ENCODE measurements at regions not wholly inside any gene's neighbourhood (a gene's known extent, or its start where the extent isn't known, plus 50 kb on each side); places are given as distances from the start of the nearest gene placed in this dataset.

- no peak overlapping the region for H3K27ac ChIP-seq (ENCODE audit: low read depth, low read length)
- no peaks in the 10 kb centered on the region for H3K27me3 ChIP-seq (ENCODE audit: control insufficient read depth, insufficient read depth, low read length, poor library complexity, severe bottlenecking)
- H3K9me3 ChIP-seq (ENCODE audit: control insufficient read depth, low read length) = peaks cover 37% of the 10 kb centered on the region
- H3K9ac ChIP-seq (ENCODE audit: extremely low read depth, low read length, poor library complexity, severe bottlenecking) = no peak overlapping the region
- H3K4me1 ChIP-seq (ENCODE audit: control insufficient read depth, insufficient read depth, low read length) = no peaks in the 10 kb centered on the region
- H3K36me3 ChIP-seq (ENCODE audit: control insufficient read depth, insufficient read depth, low read length) = no peaks in the 10 kb centered on the region
- Mint-ChIP-seq H3K9me3 (peaks cover 32% of the 10 kb centered on the region), H3K27me3 (ENCODE audit: insufficient read depth) (no peaks in the 10 kb centered on the region), H3K36me3 (ENCODE audit: low read depth) (peaks cover 12% of the 10 kb centered on the region), H3K4me3 (no peak overlapping the region), H3K27ac (no peak overlapping the region), H3K4me1 (peaks cover 2% of the 10 kb centered on the region)
- TF ChIP-seq, protein P1, sequence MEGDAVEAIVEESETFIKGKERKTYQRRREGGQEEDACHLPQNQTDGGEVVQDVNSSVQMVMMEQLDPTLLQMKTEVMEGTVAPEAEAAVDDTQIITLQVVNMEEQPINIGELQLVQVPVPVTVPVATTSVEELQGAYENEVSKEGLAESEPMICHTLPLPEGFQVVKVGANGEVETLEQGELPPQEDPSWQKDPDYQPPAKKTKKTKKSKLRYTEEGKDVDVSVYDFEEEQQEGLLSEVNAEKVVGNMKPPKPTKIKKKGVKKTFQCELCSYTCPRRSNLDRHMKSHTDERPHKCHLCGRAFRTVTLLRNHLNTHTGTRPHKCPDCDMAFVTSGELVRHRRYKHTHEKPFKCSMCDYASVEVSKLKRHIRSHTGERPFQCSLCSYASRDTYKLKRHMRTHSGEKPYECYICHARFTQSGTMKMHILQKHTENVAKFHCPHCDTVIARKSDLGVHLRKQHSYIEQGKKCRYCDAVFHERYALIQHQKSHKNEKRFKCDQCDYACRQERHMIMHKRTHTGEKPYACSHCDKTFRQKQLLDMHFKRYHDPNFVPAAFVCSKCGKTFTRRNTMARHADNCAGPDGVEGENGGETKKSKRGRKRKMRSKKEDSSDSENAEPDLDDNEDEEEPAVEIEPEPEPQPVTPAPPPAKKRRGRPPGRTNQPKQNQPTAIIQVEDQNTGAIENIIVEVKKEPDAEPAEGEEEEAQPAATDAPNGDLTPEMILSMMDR (conservative IDR thresholded peaks at IDR 0.05) = no peak
- peak overlapping the region; percentile 61 for H3K4me3 ChIP-seq (ENCODE audit: low read length)
- DNase-seq = no peak
- 78 to 89% methylated on average over 1 to 3 of the region's 3 CpGs for WGBS, 2 experiments (ENCODE audit: insufficient coverage in 1 of 2, insufficient read length in 1 of 2)
Observed at GRCh38 chr5:103721183-103721582, 158.6 kb upstream of the NUDT12 start.

DNA sequence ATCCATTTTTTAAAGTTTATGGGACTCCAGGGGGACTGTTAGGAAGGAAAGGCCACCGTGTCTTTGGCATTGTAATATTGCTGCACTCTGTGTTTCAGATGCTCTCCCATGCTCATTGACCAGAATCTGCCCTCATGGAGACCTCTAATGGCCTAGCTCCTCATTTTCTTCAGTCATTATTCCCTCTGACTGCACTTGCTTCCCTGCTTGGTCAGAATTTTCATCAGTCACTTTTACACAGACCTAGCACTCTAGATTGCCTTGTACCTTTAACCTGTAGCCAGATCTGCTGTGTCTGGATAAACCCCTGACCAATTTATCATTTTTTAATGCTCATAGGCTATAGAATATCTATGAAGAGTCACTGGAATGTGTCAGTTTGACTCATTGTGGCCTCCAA, 155.5 kb upstream of the NUDT12 start:
- H3K27ac ChIP-seq (ENCODE audit: low read depth, low read length) = no peak overlapping the region
- DNase-seq = no peak
- no peak overlapping the region for H3K27ac Mint-ChIP-seq
- H3K4me1 ChIP-seq (ENCODE audit: control insufficient read depth, insufficient read depth, low read length) = no peaks in the 10 kb centered on the region
- H3K9me3 ChIP-seq (ENCODE audit: control insufficient read depth, low read length) = peaks cover 37% of the 10 kb centered on the region
- no peaks in the 10 kb centered on the region for H3K27me3 ChIP-seq (ENCODE audit: control insufficient read depth, insufficient read depth, low read length, poor library complexity, severe bottlenecking)
- peaks cover 32% of the 10 kb centered on the region for H3K9me3 Mint-ChIP-seq
- H3K36me3 ChIP-seq (ENCODE audit: control insufficient read depth, insufficient read depth, low read length) = no peaks in the 10 kb centered on the region
- no peak overlapping the region for H3K9ac ChIP-seq (ENCODE audit: extremely low read depth, low read length, poor library complexity, severe bottlenecking)
- 67 to 96% methylated on average over 1 of the region's 1 CpG for WGBS, 2 experiments (ENCODE audit: insufficient coverage in 1 of 2, insufficient read length in 1 of 2)
- peaks cover 12% of the 10 kb centered on the region for H3K36me3 Mint-ChIP-seq (ENCODE audit: low read depth)
- TF ChIP-seq, protein P1 (conservative IDR thresholded peaks at IDR 0.05) = no peak
- no peaks in the 10 kb centered on the region for H3K27me3 Mint-ChIP-seq (ENCODE audit: insufficient read depth)
- peaks cover 3% of the 10 kb centered on the region for H3K4me1 Mint-ChIP-seq
- H3K4me3 ChIP-seq (ENCODE audit: low read length) = no peak overlapping the region
- no peak overlapping the region for H3K4me3 Mint-ChIP-seq

DNA sequence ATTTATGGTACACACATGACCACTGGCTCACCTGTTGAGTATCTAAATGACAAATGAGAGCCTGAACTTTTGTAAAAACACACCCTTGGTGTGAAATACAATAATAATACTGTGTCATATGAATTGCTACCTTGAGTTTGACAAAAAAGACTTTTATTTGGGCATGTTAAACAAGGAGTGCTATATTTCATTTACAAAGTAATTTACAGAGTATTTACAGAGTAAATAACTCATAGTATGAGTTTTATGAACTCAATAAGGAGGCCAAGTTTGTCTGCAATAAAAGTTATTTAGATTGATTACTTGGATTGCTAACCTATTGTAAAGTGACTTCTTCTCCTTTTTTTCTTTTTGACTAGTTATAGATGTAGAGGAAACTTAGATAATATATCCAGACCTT, 146.0 kb upstream of the NUDT12 start:
- Mint-ChIP-seq H3K4me1 (peaks cover 3% of the 10 kb centered on the region), H3K4me3 (no peak overlapping the region), H3K9me3 (no peaks in the 10 kb centered on the region), H3K27me3 (ENCODE audit: insufficient read depth) (no peaks in the 10 kb centered on the region), H3K36me3 (ENCODE audit: low read depth) (no peaks in the 10 kb centered on the region), H3K27ac (no peak overlapping the region)
- H3K9me3 ChIP-seq (ENCODE audit: control insufficient read depth, low read length) = no peaks in the 10 kb centered on the region
- no peaks in the 10 kb centered on the region for H3K4me1 ChIP-seq (ENCODE audit: control insufficient read depth, insufficient read depth, low read length)
- H3K27ac ChIP-seq (ENCODE audit: low read depth, low read length) = no peak overlapping the region
- TF ChIP-seq, protein P1 (conservative IDR thresholded peaks at IDR 0.05) = no peak
- no peaks in the 10 kb centered on the region for H3K36me3 ChIP-seq (ENCODE audit: control insufficient read depth, insufficient read depth, low read length)
- H3K4me3 ChIP-seq (ENCODE audit: low read length) = no peak overlapping the region
- DNase-seq = no peak
- H3K27me3 ChIP-seq (ENCODE audit: control insufficient read depth, insufficient read depth, low read length, poor library complexity, severe bottlenecking) = no peaks in the 10 kb centered on the region
- H3K9ac ChIP-seq (ENCODE audit: extremely low read depth, low read length, poor library complexity, severe bottlenecking) = no peak overlapping the region

Data from endodermal cell (in vitro differentiated cells).